RWPE2 (cell line): ENCODE measurements at regions not wholly inside any gene's neighbourhood (a gene's known extent, or its start where the extent isn't known, plus 50 kb on each side); places are given as distances from the start of the nearest gene placed in this dataset.

Experiments
- ATAC-seq: fragments of 200-7000 bp; cut with Tn5 transposase; 3 replicates; pipeline ENCODE4 v1.9.1; 2021; ENCODE audit warnings: low read depth
- DNase-seq: peaks from one replicate; pipeline ENCODE4 v3.0.0-alpha.2; 2020; ENCODE audit warnings: low spot score
- H3K27ac ChIP-seq: fragments of 450-650 bp; 2 replicates; pipeline ENCODE4 v1.5.1; 2017; ENCODE audit warnings: mild to moderate bottlenecking; ENCODE audit not compliant: poor library complexity, severe bottlenecking
- H3K27me3 ChIP-seq: fragments of 250-450 bp; sonication (Bioruptor Pico); 2 replicates; pipeline ENCODE4 v1.5.1; 2021; ENCODE audit warnings: mild to moderate bottlenecking, moderate library complexity; ENCODE audit not compliant: insufficient read depth, poor library complexity, severe bottlenecking
- H3K36me3 ChIP-seq: fragments of 250-450 bp; sonication (Bioruptor Pico); 2 replicates; pipeline ENCODE4 v1.5.1; 2020; ENCODE audit warnings: low read depth, mild to moderate bottlenecking, moderate library complexity
- H3K4me1 ChIP-seq: fragments of 250-450 bp; sonication (Bioruptor Pico); 2 replicates; pipeline ENCODE4 v1.5.1; 2021; ENCODE audit warnings: mild to moderate bottlenecking, moderate library complexity; ENCODE audit not compliant: insufficient read depth, poor library complexity, severe bottlenecking
- H3K4me3 ChIP-seq: fragments of 250-450 bp; sonication (Bioruptor Pico); 2 replicates; pipeline ENCODE4 v1.5.1; 2021; ENCODE audit warnings: mild to moderate bottlenecking, moderate library complexity; ENCODE audit not compliant: severe bottlenecking
- H3K9me3 ChIP-seq: fragments of 250-450 bp; sonication (Bioruptor Pico); 2 replicates; pipeline ENCODE4 v1.5.1; 2021; ENCODE audit warnings: mild to moderate bottlenecking, moderate library complexity; ENCODE audit not compliant: severe bottlenecking
- TF ChIP-seq, protein P1 (sequence below): fragments of 450-650 bp; IDR thresholded peaks from one replicate; pipeline ENCODE4 v1.5.1; 2017; ENCODE audit warnings: mild to moderate bottlenecking, moderate library complexity; ENCODE audit not compliant: poor library complexity, severe bottlenecking

DNA sequence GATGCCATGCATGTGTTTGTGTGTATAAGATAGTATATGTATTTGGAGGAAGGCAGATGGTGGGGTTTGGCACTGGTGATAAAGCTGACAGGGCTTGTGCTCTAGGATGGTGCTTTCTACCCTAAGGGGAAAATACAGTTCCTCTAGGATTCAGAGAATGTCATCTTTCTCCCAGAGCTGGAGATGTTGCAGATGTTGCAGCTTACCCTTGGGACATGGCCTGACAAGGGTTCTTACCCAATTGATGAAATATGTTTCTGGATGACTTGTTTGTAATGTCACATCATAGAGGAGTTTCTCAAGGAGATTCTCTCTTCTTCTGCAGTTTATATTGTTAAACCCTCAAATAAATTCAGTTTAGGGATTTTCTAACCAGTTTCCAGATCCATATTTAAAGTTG lies 52.5 kb upstream of the PITX2 start:
- H3K9me3 ChIP-seq, result no peaks in the 10 kb centered on the region
- H3K4me3 ChIP-seq, result no peak overlapping the region
- no peaks in the 10 kb centered on the region for H3K36me3 ChIP-seq
- TF ChIP-seq, protein P1, sequence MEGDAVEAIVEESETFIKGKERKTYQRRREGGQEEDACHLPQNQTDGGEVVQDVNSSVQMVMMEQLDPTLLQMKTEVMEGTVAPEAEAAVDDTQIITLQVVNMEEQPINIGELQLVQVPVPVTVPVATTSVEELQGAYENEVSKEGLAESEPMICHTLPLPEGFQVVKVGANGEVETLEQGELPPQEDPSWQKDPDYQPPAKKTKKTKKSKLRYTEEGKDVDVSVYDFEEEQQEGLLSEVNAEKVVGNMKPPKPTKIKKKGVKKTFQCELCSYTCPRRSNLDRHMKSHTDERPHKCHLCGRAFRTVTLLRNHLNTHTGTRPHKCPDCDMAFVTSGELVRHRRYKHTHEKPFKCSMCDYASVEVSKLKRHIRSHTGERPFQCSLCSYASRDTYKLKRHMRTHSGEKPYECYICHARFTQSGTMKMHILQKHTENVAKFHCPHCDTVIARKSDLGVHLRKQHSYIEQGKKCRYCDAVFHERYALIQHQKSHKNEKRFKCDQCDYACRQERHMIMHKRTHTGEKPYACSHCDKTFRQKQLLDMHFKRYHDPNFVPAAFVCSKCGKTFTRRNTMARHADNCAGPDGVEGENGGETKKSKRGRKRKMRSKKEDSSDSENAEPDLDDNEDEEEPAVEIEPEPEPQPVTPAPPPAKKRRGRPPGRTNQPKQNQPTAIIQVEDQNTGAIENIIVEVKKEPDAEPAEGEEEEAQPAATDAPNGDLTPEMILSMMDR, result no peak
- no peak for DNase-seq
- no peaks in the 10 kb centered on the region for H3K4me1 ChIP-seq
- no peak overlapping the region for H3K27ac ChIP-seq
- ATAC-seq, result no peak
- no peaks in the 10 kb centered on the region for H3K27me3 ChIP-seq

DNA sequence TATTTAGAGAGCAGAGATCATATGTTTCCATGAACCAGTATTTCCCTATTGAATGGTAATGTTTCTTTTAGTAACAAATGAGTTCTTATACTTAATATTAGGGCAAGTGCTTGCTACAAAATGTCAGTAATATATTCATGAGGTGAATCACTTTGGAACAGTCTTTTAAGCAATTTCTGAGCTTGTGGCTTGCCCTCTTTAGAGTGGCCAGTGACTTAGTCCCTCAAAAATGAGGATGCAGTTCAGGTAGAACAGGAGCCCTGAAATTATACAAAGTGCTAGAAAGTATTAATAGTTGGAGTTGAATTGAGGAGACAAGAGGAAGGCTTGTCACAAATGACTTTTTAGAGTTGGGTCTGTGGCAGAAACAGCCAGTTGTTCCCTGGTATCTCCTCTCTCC lies 53.4 kb upstream of the PITX2 start:
- Histone ChIP-seq H3K27me3 (no peaks in the 10 kb centered on the region), H3K27ac (no peak overlapping the region), H3K36me3 (no peaks in the 10 kb centered on the region), H3K4me3 (no peak overlapping the region), H3K9me3 (no peaks in the 10 kb centered on the region), H3K4me1 (no peaks in the 10 kb centered on the region)
- TF ChIP-seq, protein P1, result no peak
- no peak for ATAC-seq
- DNase-seq, result no peak

DNA sequence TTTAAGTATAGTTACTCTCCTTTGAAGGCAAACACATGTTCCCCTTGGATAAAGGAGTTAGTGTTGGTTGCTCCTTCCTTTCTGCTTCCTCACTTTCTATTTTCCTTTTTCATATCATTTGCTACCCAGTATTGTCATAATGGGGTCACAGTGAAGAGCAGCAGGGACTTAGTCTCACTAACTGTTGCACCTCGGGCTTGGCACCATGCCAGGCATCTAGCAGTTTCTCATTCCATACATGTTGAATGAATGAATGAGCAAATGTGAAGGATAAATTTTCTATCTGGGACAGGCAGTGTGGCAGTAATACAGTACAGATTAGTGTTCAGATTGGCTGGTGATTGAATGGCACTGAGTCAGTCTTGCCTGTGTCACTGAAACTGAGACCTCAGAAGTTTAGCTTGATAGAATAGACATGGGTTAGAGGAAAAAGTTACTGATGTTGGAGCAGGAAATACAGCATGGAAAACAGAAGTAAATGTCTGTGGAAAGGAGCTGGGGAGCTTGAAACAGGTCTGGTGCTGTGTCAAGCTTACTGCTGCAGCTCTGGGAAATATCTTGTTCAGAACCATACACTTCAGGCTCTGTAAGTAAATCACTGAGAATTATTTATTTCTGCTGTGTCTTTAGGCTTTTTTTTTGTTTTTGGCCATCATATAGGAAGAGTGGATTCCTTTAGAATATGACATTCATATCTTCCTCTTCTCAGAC lies 55.8 kb upstream of the PITX2 start:
- Histone ChIP-seq H3K4me1 (no peaks in the 10 kb centered on the region), H3K4me3 (no peak overlapping the region), H3K9me3 (no peaks in the 10 kb centered on the region), H3K27ac (no peak overlapping the region), H3K27me3 (no peaks in the 10 kb centered on the region), H3K36me3 (no peaks in the 10 kb centered on the region)
- DNase-seq, result no peak
- TF ChIP-seq, protein P1, result no peak
- no peak for ATAC-seq

DNA sequence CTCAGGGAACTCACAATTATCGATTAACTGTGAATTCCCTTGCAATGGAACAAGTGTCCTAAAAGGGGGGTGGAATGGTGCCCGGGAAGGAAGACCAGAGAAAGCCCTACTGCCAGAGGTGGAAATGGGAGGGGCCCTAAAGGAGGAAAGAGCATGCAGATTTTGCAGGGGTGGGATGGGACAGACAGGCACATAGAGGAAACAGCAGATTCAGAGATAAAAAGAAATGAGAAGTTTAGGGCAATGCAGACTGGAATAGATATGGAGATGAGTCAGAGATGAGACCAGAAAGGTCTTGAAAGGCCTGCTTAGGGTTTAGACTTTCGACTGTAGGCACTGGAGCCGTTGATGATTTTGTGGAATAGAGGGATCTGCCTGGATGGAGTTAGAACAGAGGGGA lies 57.4 kb upstream of the PITX2 start:
- no peak overlapping the region for H3K27ac ChIP-seq
- H3K4me3 ChIP-seq, result no peak overlapping the region
- no peaks in the 10 kb centered on the region for H3K27me3 ChIP-seq
- DNase-seq (no peak), ATAC-seq (no peak)
- TF ChIP-seq, protein P1, result no peak
- no peaks in the 10 kb centered on the region for H3K4me1 ChIP-seq
- H3K36me3 ChIP-seq, result no peaks in the 10 kb centered on the region
- H3K9me3 ChIP-seq, result no peaks in the 10 kb centered on the region

DNA sequence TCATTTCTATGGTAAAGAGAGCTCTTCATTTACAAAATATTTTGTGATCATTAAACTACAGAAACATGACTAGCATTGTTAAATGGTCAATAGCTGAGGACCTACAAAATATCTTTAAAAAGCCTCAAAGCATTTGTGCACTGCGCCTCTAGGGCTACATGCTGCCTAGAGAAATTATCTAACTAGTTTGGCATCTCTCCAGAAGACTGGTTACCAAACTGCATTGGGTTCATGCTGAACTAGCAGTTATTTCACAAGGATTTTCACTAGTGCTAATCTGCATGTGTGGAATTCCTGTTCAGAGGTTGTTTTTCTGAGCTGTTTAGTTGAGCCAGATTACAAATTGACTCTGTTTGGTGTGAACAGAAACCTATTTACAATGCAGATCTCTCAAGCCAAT lies 58.5 kb upstream of the PITX2 start:
- Histone ChIP-seq H3K27ac (no peak overlapping the region), H3K9me3 (no peaks in the 10 kb centered on the region), H3K27me3 (no peaks in the 10 kb centered on the region), H3K4me1 (no peaks in the 10 kb centered on the region), H3K4me3 (no peak overlapping the region), H3K36me3 (no peaks in the 10 kb centered on the region)
- ATAC-seq (no peak), DNase-seq (no peak)
- TF ChIP-seq, protein P1, result no peak
